Mucosa of rectum (tissue), 2 donors: ENCODE measurements at regions not wholly inside any gene's neighbourhood (a gene's known extent, or its start where the extent isn't known, plus 50 kb on each side); places are given as distances from the start of the nearest gene placed in this dataset.

Experiments
- H3K27ac ChIP-seq, 2 donors: one replicate each; pipeline ENCODE4 v1.7.0; 2013; ENCODE audit warnings: inconsistent platforms in 2 of 2, low read depth in 2 of 2, low read length in 2 of 2
- H3K27me3 ChIP-seq, 2 donors: one replicate each; pipeline ENCODE4 v1.7.0; 2013; ENCODE audit warnings: low read length in 2 of 2; ENCODE audit not compliant: control insufficient read depth in 2 of 2, insufficient read depth in 2 of 2
- H3K36me3 ChIP-seq, 2 donors: one replicate each; pipeline ENCODE4 v1.7.0; 2013; ENCODE audit warnings: low read length in 2 of 2; ENCODE audit not compliant: control insufficient read depth in 2 of 2, insufficient read depth in 2 of 2
- H3K4me1 ChIP-seq, 2 donors: one replicate each; pipeline ENCODE4 v1.7.0; 2013; ENCODE audit warnings: low read length in 2 of 2, mild to moderate bottlenecking in 1 of 2; ENCODE audit not compliant: control insufficient read depth in 2 of 2, insufficient read depth in 2 of 2
- H3K4me3 ChIP-seq, 2 donors: one replicate each; pipeline ENCODE4 v1.7.0; 2013; ENCODE audit warnings: low read length in 2 of 2
- H3K9ac ChIP-seq, 2 donors: one replicate each; pipeline ENCODE4 v1.7.0; 2013; ENCODE audit warnings: low read length in 2 of 2, low read depth in 1 of 2, mild to moderate bottlenecking in 1 of 2
- H3K9me3 ChIP-seq, 2 donors: one replicate each; pipeline ENCODE4 v1.7.0; 2013; ENCODE audit warnings: low read length in 2 of 2; ENCODE audit not compliant: control insufficient read depth in 2 of 2
- donor health status: healthy.
- donor health status: Normal muscosa, but diverticular disease.

- no peaks in the 10 kb centered on the region for H3K4me1 ChIP-seq
- H3K27me3 ChIP-seq = no peaks in the 10 kb centered on the region
- no peak overlapping the region for H3K27ac ChIP-seq
- H3K36me3 ChIP-seq = no peaks in the 10 kb centered on the region
- no peak overlapping the region for H3K9ac ChIP-seq
- H3K4me3 ChIP-seq = no peak overlapping the region
- no peaks in the 10 kb centered on the region for H3K9me3 ChIP-seq
These were observed 1666.7 kb downstream of the EFNB2 start for GRCh38 chr13:104868806-104869205.

GRCh38 chr13:104855581-104855980, 1679.9 kb downstream of the EFNB2 start:
- H3K4me3 ChIP-seq = no peak overlapping the region
- H3K27ac ChIP-seq = no peak overlapping the region
- no peaks in the 10 kb centered on the region for H3K9me3 ChIP-seq
- no peaks in the 10 kb centered on the region for H3K27me3 ChIP-seq
- H3K36me3 ChIP-seq = no peaks in the 10 kb centered on the region
- H3K4me1 ChIP-seq = no peaks in the 10 kb centered on the region
- no peak overlapping the region for H3K9ac ChIP-seq

- H3K9me3 ChIP-seq = no peaks in the 10 kb centered on the region
- H3K4me1 ChIP-seq = no peaks in the 10 kb centered on the region
- no peaks in the 10 kb centered on the region for H3K36me3 ChIP-seq
- no peaks in the 10 kb centered on the region for H3K27me3 ChIP-seq
- no peak overlapping the region for H3K4me3 ChIP-seq
- no peak overlapping the region for H3K9ac ChIP-seq
- no peak overlapping the region for H3K27ac ChIP-seq
These were observed 1680.8 kb downstream of the EFNB2 start for GRCh38 chr13:104854698-104855097.

DNA sequence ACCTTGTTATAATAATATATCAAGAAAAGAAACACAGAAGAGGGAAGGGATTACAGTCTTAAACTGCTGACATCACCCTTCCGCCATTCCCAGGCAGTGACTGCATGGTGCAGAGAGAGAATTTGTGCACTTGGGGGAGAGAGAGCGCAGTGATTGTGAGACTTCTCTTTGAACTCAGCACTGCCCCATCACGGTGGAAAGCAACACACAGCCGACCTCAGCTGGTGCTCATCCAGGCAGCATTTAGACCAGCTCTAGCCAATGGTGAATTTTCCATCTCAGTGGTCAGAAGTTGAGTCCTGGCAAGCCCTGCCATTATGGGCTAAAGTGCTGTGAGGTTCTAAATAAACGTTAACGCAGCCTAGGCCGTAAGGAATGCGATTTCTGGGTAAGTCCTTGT, 1681.5 kb downstream of the EFNB2 start:
- Histone ChIP-seq H3K9me3 (no peaks in the 10 kb centered on the region), H3K4me1 (no peaks in the 10 kb centered on the region), H3K27ac (no peak overlapping the region), H3K4me3 (no peak overlapping the region), H3K36me3 (no peaks in the 10 kb centered on the region), H3K9ac (no peak overlapping the region), H3K27me3 (no peaks in the 10 kb centered on the region)

DNA sequence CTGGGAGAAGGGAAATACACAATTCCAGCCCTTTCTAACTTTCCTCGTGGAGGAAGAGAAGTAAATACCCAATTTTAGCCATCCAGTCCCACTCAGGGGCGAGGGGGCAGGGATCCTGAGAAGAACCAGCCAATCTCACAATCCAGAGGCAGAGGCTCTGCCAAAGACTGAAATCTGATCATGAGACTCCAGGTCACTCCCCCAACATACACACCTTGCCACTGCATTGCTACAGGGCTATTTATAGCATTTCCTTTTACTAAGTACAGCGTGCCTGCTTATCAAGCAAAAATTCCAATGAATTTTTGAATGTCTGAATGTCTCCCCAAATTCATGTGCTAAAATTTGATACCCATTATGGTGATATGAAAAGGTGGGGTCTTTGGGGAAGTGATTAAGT, 1687.5 kb downstream of the EFNB2 start:
- Histone ChIP-seq H3K9ac (no peak overlapping the region), H3K4me1 (no peaks in the 10 kb centered on the region), H3K9me3 (no peaks in the 10 kb centered on the region), H3K27me3 (no peaks in the 10 kb centered on the region), H3K27ac (no peak overlapping the region), H3K36me3 (no peaks in the 10 kb centered on the region), H3K4me3 (no peak overlapping the region)

DNA sequence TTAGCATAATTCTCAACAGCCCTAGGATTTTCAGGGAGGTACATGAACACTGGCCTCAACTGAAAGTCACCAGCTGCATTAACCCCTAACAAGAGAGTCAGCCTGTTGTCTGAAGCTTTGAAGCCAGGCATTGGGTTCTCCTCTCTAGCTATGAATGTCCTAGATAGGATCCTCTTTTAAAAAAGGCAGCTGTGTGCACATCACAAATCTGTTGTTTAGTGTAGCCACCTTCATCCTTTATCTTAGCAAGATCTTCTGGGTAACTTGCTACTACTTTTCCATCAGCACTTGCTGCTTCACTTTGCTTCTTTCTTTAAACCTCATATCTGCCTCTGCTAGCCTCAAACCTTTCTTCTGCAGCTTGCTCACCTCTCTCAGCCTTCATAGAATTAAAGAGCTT, 1692.1 kb downstream of the EFNB2 start:
- Histone ChIP-seq H3K9ac (no peak overlapping the region), H3K27ac (no peak overlapping the region), H3K9me3 (no peaks in the 10 kb centered on the region), H3K36me3 (no peaks in the 10 kb centered on the region), H3K4me3 (no peak overlapping the region), H3K27me3 (no peaks in the 10 kb centered on the region), H3K4me1 (no peaks in the 10 kb centered on the region)

- H3K4me3 ChIP-seq = no peak overlapping the region
These were observed 1694.4 kb downstream of the EFNB2 start for GRCh38 chr13:104841110-104841509.

DNA sequence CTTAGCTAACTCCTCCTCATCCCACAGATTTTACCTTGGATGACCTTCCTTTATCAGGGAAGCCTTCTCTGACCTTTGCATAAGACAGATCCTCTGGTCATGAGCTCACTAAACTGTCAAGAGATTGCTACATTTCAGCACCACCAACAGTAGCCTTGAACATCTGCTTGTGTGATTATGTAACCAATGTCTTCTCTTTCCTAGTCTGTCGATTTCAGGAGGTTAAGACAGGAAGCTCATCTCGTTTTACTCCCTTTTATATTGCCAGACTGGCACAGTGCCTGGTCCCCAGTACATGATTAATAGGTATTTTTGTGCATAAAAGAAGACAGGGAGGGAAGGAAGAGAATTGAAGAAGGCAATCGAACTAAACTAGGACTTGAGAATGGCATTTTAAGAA, 1697.7 kb downstream of the EFNB2 start:
- Histone ChIP-seq H3K4me1 (no peaks in the 10 kb centered on the region), H3K36me3 (no peaks in the 10 kb centered on the region), H3K9me3 (no peaks in the 10 kb centered on the region), H3K4me3 (no peak overlapping the region), H3K27ac (no peak overlapping the region), H3K27me3 (no peaks in the 10 kb centered on the region), H3K9ac (no peak overlapping the region)

More at GRCh38 chr13:104841110-104841509, 1694.4 kb downstream of the EFNB2 start:
- no peaks in the 10 kb centered on the region for H3K4me1 ChIP-seq
- no peak overlapping the region for H3K27ac ChIP-seq
- H3K36me3 ChIP-seq = no peaks in the 10 kb centered on the region
- H3K9ac ChIP-seq = no peak overlapping the region
- no peaks in the 10 kb centered on the region for H3K9me3 ChIP-seq
- H3K27me3 ChIP-seq = no peaks in the 10 kb centered on the region

DNA sequence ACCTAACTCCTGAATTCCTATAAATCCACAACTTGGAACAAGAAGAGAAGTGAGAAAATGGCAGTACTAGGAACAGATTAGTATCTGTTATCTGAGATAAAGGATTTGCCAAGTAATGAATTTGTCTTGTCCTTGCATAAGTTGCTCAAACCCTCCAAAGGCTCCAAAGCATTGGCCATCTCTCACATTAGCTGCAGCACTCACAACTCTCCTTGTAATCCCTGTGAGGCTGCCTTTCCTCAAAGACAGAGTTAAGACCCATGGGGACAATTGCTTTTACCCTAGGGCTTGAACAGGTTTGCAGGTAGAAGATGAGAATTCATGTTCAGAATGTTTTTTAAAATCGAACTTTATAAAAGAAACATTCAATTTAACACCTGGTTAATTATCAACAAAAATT, 1702.2 kb downstream of the EFNB2 start:
- Histone ChIP-seq H3K9me3 (no peaks in the 10 kb centered on the region), H3K36me3 (no peaks in the 10 kb centered on the region), H3K4me1 (no peaks in the 10 kb centered on the region), H3K27ac (no peak overlapping the region), H3K27me3 (no peaks in the 10 kb centered on the region), H3K9ac (no peak overlapping the region), H3K4me3 (no peak overlapping the region)

- Histone ChIP-seq H3K9me3 (no peaks in the 10 kb centered on the region), H3K9ac (no peak overlapping the region), H3K27me3 (no peaks in the 10 kb centered on the region), H3K36me3 (no peaks in the 10 kb centered on the region), H3K4me3 (no peak overlapping the region), H3K4me1 (no peaks in the 10 kb centered on the region), H3K27ac (no peak overlapping the region)
These were observed 1703.2 kb downstream of the EFNB2 start for GRCh38 chr13:104832231-104832630.

- H3K36me3 ChIP-seq = no peaks in the 10 kb centered on the region
- no peak overlapping the region for H3K4me3 ChIP-seq
- no peak overlapping the region for H3K27ac ChIP-seq
These were observed 1703.6 kb downstream of the EFNB2 start for GRCh38 chr13:104831831-104832230.

More at GRCh38 chr13:104831831-104832230, 1703.6 kb downstream of the EFNB2 start:
- Histone ChIP-seq H3K27me3 (no peaks in the 10 kb centered on the region), H3K9me3 (no peaks in the 10 kb centered on the region), H3K4me1 (no peaks in the 10 kb centered on the region), H3K9ac (no peak overlapping the region)
